ENCODE measurements at regions not wholly inside any gene's neighbourhood (a gene's known extent, or its start where the extent isn't known, plus 50 kb on each side); places are given as distances from the start of the nearest gene placed in this dataset.

DNA sequence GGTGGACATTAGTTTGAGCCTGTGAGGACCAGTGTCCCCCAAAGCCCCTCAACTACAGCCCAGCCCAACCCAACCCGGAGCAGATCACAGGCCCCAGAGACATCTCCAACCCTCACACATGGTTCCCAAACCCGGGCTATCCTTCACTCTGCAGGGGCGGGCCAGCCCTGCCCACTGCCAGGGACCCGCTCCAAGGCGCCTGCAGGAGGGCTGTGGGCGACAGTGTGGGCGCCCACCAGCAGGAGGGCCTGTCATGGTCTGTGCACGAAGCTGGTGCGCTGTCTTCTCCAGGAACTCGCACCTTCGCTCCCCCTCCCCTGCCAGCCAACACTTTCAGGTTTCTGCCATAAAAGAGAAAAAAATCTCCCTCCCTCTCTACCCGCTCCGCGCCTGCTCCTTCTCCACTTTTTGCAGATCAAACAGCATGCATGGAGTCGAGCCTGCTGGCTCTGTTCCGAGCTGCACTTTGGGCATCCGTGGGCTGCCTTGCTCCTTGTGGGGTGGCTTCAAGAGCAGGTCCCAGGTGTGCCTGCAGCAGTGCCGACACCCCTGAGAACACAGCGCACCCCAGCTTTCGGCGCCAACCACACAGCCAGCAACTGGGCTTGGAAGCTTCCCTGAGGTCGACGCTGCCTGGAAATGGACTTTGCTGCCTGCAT is 133.7 kb upstream of the PPP1R26 start:
- peaks cover 0 to 5% of the 10 kb centered on the region in 2 experiments; a peak in 2 of 5 replicates for H3K4me1 ChIP-seq (replicated peaks in 1 of 2; ENCODE audit: control insufficient read depth in 2 of 2, insufficient read depth in 2 of 2, low read length in 2 of 2)
- H3K27me3 ChIP-seq (ENCODE audit: control insufficient read depth in 2 of 2, insufficient read depth in 2 of 2, low read length in 2 of 2): peaks cover 19 to 66% of the 10 kb centered on the region in 2 experiments; a peak in 4 of 5 replicates
- no peak overlapping the region for H2AFZ ChIP-seq (ENCODE audit: low read depth, low read length)
- ChIA-PET POLR2A (interaction anchor here (0.6 to 0.7 kb wide), 3 partner anchors 10 to 1989 kb away, joined by 3 read pairs; partner anchors contain the start of genes SURF1 and SURF2), CTCF (ENCODE audit: low intra/inter-chr PET ratio) (interaction anchor here (0.6 kb wide), 1 partner anchor 66 kb away, joined by 3 read pairs; no protein-coding TSS in a partner anchor)
- BruUV-seq (replicated peaks): no TSS peak
- no peak overlapping the region for H3K9ac ChIP-seq (ENCODE audit: insufficient read depth in 1 of 2, low read depth in 2 of 2, low read length in 2 of 2)
- in situ Hi-C loops (cut with MboI): no loop called here
- H3K36me3 ChIP-seq (ENCODE audit: control insufficient read depth, insufficient read depth, low read length): no peaks in the 10 kb centered on the region
- WGBS (ENCODE audit: insufficient coverage, low coverage, missing lambda C conversion rate): 1% methylated on average over 22 of the region's 23 CpGs
- TF ChIP-seq ILF3 (IDR thresholded peaks at IDR 0.05; ENCODE audit: borderline replicate concordance) (no peak), KAT8 (IDR thresholded peaks at IDR 0.05; ENCODE audit: low read depth) (no peak), ILK (tag; IDR thresholded peaks at IDR 0.05; ENCODE audit: borderline replicate concordance, low read depth) (no peak), ZNF121 (CRISPR knock-in tag; conservative IDR thresholded peaks at IDR 0.05) (no peak), CBFA2T2 (conservative IDR thresholded peaks at IDR 0.05) (no peak), GATAD2B (IDR thresholded peaks at IDR 0.05; ENCODE audit: borderline replicate concordance) (no peak), MAZ (CRISPR knock-in tag; conservative IDR thresholded peaks at IDR 0.05 in 1 of 2, IDR thresholded peaks at IDR 0.05 in 1 of 2) (no peak), MYNN (IDR thresholded peaks at IDR 0.05) (no peak), MYNN (CRISPR knock-in tag; IDR thresholded peaks at IDR 0.05) (no peak)
- TF ChIP-seq, protein P1, sequence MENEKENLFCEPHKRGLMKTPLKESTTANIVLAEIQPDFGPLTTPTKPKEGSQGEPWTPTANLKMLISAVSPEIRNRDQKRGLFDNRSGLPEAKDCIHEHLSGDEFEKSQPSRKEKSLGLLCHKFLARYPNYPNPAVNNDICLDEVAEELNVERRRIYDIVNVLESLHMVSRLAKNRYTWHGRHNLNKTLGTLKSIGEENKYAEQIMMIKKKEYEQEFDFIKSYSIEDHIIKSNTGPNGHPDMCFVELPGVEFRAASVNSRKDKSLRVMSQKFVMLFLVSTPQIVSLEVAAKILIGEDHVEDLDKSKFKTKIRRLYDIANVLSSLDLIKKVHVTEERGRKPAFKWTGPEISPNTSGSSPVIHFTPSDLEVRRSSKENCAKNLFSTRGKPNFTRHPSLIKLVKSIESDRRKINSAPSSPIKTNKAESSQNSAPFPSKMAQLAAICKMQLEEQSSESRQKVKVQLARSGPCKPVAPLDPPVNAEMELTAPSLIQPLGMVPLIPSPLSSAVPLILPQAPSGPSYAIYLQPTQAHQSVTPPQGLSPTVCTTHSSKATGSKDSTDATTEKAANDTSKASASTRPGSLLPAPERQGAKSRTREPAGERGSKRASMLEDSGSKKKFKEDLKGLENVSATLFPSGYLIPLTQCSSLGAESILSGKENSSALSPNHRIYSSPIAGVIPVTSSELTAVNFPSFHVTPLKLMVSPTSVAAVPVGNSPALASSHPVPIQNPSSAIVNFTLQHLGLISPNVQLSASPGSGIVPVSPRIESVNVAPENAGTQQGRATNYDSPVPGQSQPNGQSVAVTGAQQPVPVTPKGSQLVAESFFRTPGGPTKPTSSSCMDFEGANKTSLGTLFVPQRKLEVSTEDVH (IDR thresholded peaks at IDR 0.05; ENCODE audit: low read depth, partially characterized antibody): no peak
- ATAC-seq (no peak), FAIRE-seq (no peak), DNase-seq (ENCODE audit: extremely low read depth in 1 of 4, low spot score in 3 of 4) (no peak)
- H3K9me1 ChIP-seq (ENCODE audit: control insufficient read depth, insufficient read depth, low read length): peaks cover 2% of the 10 kb centered on the region
- intact Hi-C loops (cut with micrococcal nuclease): loop anchor here (2.0 kb wide), 1 partner anchor 259 kb away; the partner anchor contains the start of gene OLFM1
- H3K27ac ChIP-seq (ENCODE audit: extremely low read depth, low read depth, low read length): no peak overlapping the region
- H3K9me3 ChIP-seq (replicated peaks; ENCODE audit: control insufficient read depth, insufficient read depth, low read depth, low read length): no peaks in the 10 kb centered on the region
- H3K4me2 ChIP-seq (ENCODE audit: insufficient read depth, low read length): no peak overlapping the region
- no peak overlapping the region for H3K4me3 ChIP-seq
- peaks cover 38% of the 10 kb centered on the region for H4K20me1 ChIP-seq (replicated peaks; ENCODE audit: control insufficient read depth, insufficient read depth, low read length)
- no peaks in the 10 kb centered on the region for H3K79me2 ChIP-seq (ENCODE audit: control insufficient read depth, insufficient read depth, low read length)

Measured in K562 (cell line).